Mucosa of descending colon (tissue), 3 donors: ENCODE measurements at regions not wholly inside any gene's neighbourhood (a gene's known extent, or its start where the extent isn't known, plus 50 kb on each side); places are given as distances from the start of the nearest gene placed in this dataset.

Experiments
- ATAC-seq: fragments of 200-7000 bp; cut with Tn5 transposase; one replicate; pipeline ENCODE4 v1.9.1; 2020; ENCODE audit warnings: mild to moderate bottlenecking, moderate library complexity
- DNase-seq, 3 donors: peaks; one replicate each; pipeline ENCODE4 v3.0.0-alpha.2; 2020
- H3K36me3 ChIP-seq: fragments of 200-600 bp; one replicate; pipeline ENCODE4 v1.8.0; 2021; ENCODE audit warnings: low read depth, mild to moderate bottlenecking
- H3K4me1 ChIP-seq: fragments of 200-600 bp; one replicate; pipeline ENCODE4 v1.8.0; 2021; ENCODE audit warnings: low read depth, mild to moderate bottlenecking
- H3K4me3 ChIP-seq: fragments of 200-600 bp; one replicate; pipeline ENCODE4 v1.8.0; 2021; ENCODE audit warnings: mild to moderate bottlenecking
- H3K9me3 ChIP-seq: fragments of 200-600 bp; one replicate; pipeline ENCODE4 v1.8.0; 2021; ENCODE audit warnings: mild to moderate bottlenecking
- CTCF ChIP-seq: fragments of 200-600 bp; IDR thresholded peaks from one replicate; pipeline ENCODE4 v1.8.0; 2022; ENCODE audit warnings: antibody characterized with exemption, mild to moderate bottlenecking
- intact Hi-C, 2 donors: fragments of 100-400 bp; cut with DNase I in 1 of 2; cut with micrococcal nuclease in 1 of 2; formaldehyde crosslinking; loops; one replicate each; pipeline versions ENCODE4 v1.11.0 to v1.11.1; 2022; cut with DNase I, micrococcal nuclease
- donor health status: DM: no; HTN: no; CAD: no; lungs with moderate emphysema.
- donor health status: DM: no; HTN: no; CAD: no.
- donor health status: DM: no; HTN: yes; CAD: no.

- DNase-seq (no peak), ATAC-seq (no peak)
- Histone ChIP-seq H3K36me3 (no peaks in the 10 kb centered on the region), H3K9me3 (no peaks in the 10 kb centered on the region), H3K4me3 (no peak overlapping the region), H3K4me1 (no peaks in the 10 kb centered on the region)
- TF ChIP-seq CTCF = no peak
- intact Hi-C loops = no loop called here
Observed at GRCh38 chr4:124061413-124061812, 651.1 kb downstream of the ANKRD50 start.

DNA sequence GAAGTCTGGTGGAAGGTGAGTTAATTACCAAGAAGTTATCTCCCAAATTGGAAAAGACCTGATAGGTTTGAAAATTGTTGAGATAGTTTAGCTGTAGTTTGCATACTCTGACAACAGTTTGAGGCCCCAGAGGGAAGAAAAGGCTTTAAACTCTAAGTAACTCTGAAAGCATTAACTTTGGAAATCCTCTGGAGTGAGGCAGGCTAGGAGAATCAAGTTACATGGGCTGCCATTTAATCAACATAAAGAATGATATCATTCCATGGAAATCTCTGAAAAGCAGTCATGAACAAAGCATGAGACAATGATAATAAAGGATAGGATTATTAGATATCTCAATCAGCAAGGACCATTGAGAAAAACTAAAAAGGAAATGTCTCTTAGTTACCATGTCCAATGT, 647.1 kb downstream of the ANKRD50 start:
- ATAC-seq (no peak), DNase-seq (no peak)
- no peak for TF ChIP-seq CTCF
- Histone ChIP-seq H3K4me1 (no peaks in the 10 kb centered on the region), H3K36me3 (no peaks in the 10 kb centered on the region), H3K9me3 (peaks cover 7% of the 10 kb centered on the region), H3K4me3 (no peak overlapping the region)
- intact Hi-C loops = no loop called here

- no peak for DNase-seq
- Histone ChIP-seq H3K9me3 (peaks cover 12% of the 10 kb centered on the region), H3K4me3 (no peak overlapping the region), H3K4me1 (no peaks in the 10 kb centered on the region), H3K36me3 (no peaks in the 10 kb centered on the region)
- intact Hi-C loops = no loop called here
- TF ChIP-seq CTCF = no peak
- ATAC-seq = no peak
Observed at GRCh38 chr4:124065936-124066335, 646.6 kb downstream of the ANKRD50 start.

DNA sequence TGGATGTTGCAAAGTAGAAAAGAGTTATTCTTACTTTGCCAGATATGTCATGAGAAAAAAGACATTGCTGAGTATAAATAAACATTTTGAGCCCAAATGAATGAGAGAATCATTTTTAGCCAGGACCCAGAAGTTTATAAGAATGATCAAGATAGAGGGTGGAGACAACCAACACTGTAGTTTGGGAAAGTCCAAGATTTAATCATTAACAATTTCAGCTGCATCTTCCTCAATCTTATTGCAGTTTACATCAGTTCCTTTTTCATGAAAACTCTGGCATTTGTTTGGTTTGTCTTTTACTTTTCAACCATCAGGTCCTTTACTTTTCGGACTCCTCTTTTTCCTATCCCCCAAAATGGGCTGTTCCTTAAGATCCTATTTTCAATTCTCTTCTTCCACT, 645.9 kb downstream of the ANKRD50 start:
- H3K9me3 ChIP-seq = peaks cover 18% of the 10 kb centered on the region
- intact Hi-C loops = no loop called here
- no peak overlapping the region for H3K4me3 ChIP-seq

DNA sequence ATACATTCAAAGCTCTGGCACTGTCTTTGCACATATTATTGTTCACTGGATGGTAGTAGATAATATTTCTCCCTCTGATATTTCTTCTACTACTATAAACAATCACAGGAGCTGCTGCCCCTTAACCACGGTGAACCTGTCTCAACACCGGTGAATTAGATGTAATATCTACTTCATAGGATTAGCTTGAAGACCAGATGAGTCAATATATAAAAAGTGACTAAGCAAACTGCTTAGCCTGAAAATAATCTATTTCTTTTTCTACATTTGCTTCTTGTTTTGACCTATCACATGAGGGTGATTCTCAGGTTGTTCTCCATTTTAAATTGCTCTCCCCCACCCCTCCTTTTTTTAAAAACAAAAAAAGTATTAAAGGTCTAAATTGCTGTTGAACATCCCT, 645.5 kb downstream of the ANKRD50 start:
- no peak for DNase-seq
- Histone ChIP-seq H3K4me1 (no peaks in the 10 kb centered on the region), H3K36me3 (no peaks in the 10 kb centered on the region), H3K9me3 (peaks cover 21% of the 10 kb centered on the region), H3K4me3 (no peak overlapping the region)
- no peak for ATAC-seq
- intact Hi-C loops = no loop called here
- no peak for TF ChIP-seq CTCF

More for the DNA sequence above, 645.9 kb downstream of the ANKRD50 start:
- ATAC-seq (no peak), DNase-seq (no peak)
- no peaks in the 10 kb centered on the region for H3K4me1 ChIP-seq
- TF ChIP-seq CTCF = no peak
- no peaks in the 10 kb centered on the region for H3K36me3 ChIP-seq
